A549 (cell line): ENCODE measurements at regions not wholly inside any gene's neighbourhood (a gene's known extent, or its start where the extent isn't known, plus 50 kb on each side); places are given as distances from the start of the nearest gene placed in this dataset.

Source experiments
- ATAC-seq, 2 experiments: fragments of 200-7000 bp in 1 of 2; fragments of >200 bp in 1 of 2; cut with Nextera tagmentation in 1 of 2; cut with Tn5 transposase in 1 of 2; 3 replicates each; pipeline versions ENCODE4 v1.8.0 to v1.9.1; 2018 to 2020; ENCODE audit warnings: mild to moderate bottlenecking in 1 of 2, moderate library complexity in 1 of 2
- CTCF ChIA-PET: fragments of 300-600 bp; sonication (Branson Sonifier 250); formaldehyde crosslinking; extraction: SDS; loops from one replicate; lab custom pipeline; 2021; ENCODE audit warnings: antibody characterized with exemption, inconsistent platforms; lab: Yijun Ruan, JAX
- POLR2A ChIA-PET: fragments of 350-600 bp; formaldehyde crosslinking; extraction: SDS; loops from one replicate; lab custom pipeline; 2021; ENCODE audit warnings: antibody characterized with exemption, inconsistent platforms; lab: Yijun Ruan, JAX
- DNase-seq, 2 experiments: peaks; one replicate each; pipeline versions ENCODE4 v3.0.0 to v3.0.0-alpha.2; 2011 to 2016; ENCODE audit warnings: low read depth in 1 of 2, low spot score in 1 of 2
- FAIRE-seq: peaks from 2 replicates; lab custom pipeline; 2011; peaks lifted over from hg19 to GRCh38; lab: Jason Lieb, UNC
- H3K27ac ChIP-seq, 2 experiments: fragments of >200 bp; sonication (Bioruptor Twin); formaldehyde crosslinking; 3 replicates each; pipeline ENCODE4 v1.5.1; 2016 to 2017
- H3K4me1 ChIP-seq: fragments of >200 bp; sonication (Bioruptor Twin); formaldehyde crosslinking; 3 replicates; pipeline ENCODE4 v1.6.1; 2016
- H3K4me2 ChIP-seq: fragments of >200 bp; sonication (Bioruptor Twin); formaldehyde crosslinking; 3 replicates; pipeline ENCODE4 v1.6.1; 2016
- H3K4me3 ChIP-seq: fragments of >200 bp; sonication (Bioruptor Twin); formaldehyde crosslinking; 3 replicates; pipeline ENCODE4 v1.5.1; 2016
- H3K9me3 ChIP-seq: fragments of >200 bp; sonication (Bioruptor Twin); formaldehyde crosslinking; 3 replicates; pipeline ENCODE4 v1.6.1; 2016
- BHLHE40 ChIP-seq: IDR thresholded peaks from 2 replicates; pipeline ENCODE4 v1.6.1; 2012; ENCODE audit warnings: low read depth, low read length, inconsistent platforms
- CHD4 ChIP-seq: fragments of 200-600 bp; sonication (generic); IDR thresholded peaks from 2 replicates; pipeline ENCODE4 v1.6.1; 2016; ENCODE audit warnings: antibody characterized with exemption, mild to moderate bottlenecking, borderline replicate concordance
- EP300 ChIP-seq, 2 experiments: fragments of >200 bp; sonication (Bioruptor Twin); formaldehyde crosslinking; IDR thresholded peaks; 2 replicates in 1 of 2; 3 replicates in 1 of 2; pipeline ENCODE4 v1.6.1; 2016 to 2017
- FOSL2 ChIP-seq, 2 experiments: fragments of 450-650 bp in 1 of 2; fragments of >200 bp in 1 of 2; sonication (Bioruptor Twin) in 1 of 2; formaldehyde crosslinking; IDR thresholded peaks; 2 replicates each; pipeline versions ENCODE4 v1.5.0 to v1.6.1; 2016 to 2020; ENCODE audit warnings: mild to moderate bottlenecking in 1 of 2, moderate library complexity in 1 of 2
- GATA3 ChIP-seq: IDR thresholded peaks from 2 replicates; pipeline ENCODE4 v1.6.1; 2012; ENCODE audit warnings: borderline replicate concordance
- HDAC2 ChIP-seq: fragments of 200-600 bp; sonication (generic); IDR thresholded peaks from 2 replicates; pipeline ENCODE4 v1.6.1; 2016
- HOXA7 ChIP-seq: fragments of 250-450 bp; sonication (Bioruptor Pico); IDR thresholded peaks from 2 replicates; pipeline ENCODE4 v1.5.0; 2020; ENCODE audit warnings: mild to moderate bottlenecking, moderate library complexity
- HOXB5 ChIP-seq: fragments of 250-450 bp; sonication (Bioruptor Pico); IDR thresholded peaks from 2 replicates; pipeline ENCODE4 v1.5.0; 2020; ENCODE audit warnings: mild to moderate bottlenecking, moderate library complexity
- JUN ChIP-seq, 2 experiments: fragments of >200 bp; sonication (Bioruptor Twin); formaldehyde crosslinking; IDR thresholded peaks; 2 replicates in 1 of 2; 3 replicates in 1 of 2; pipeline ENCODE4 v1.6.1; 2016 to 2017
- JUNB ChIP-seq: fragments of >200 bp; sonication (Bioruptor Twin); formaldehyde crosslinking; IDR thresholded peaks from 2 replicates; pipeline ENCODE4 v1.6.1; 2016
- MAZ ChIP-seq: fragments of 150-350 bp; IDR thresholded peaks from 2 replicates; pipeline ENCODE4 v1.6.1; 2014; ENCODE audit warnings: antibody characterized with exemption, low read depth, low read length, borderline replicate concordance
- MYC ChIP-seq: IDR thresholded peaks from 2 replicates; pipeline ENCODE4 v1.6.1; 2012; ENCODE audit warnings: mild to moderate bottlenecking, inconsistent platforms, low read length, improper control_type of control experiment, borderline replicate concordance
- NFE2L2 ChIP-seq: fragments of 150-350 bp; conservative IDR thresholded peaks from 2 replicates; pipeline ENCODE4 v1.6.1; 2014; ENCODE audit warnings: low read length
- NR3C1 ChIP-seq: fragments of >200 bp; sonication (Bioruptor Twin); formaldehyde crosslinking; IDR thresholded peaks from 3 replicates; pipeline ENCODE4 v1.6.1; 2017
- RAD21 ChIP-seq, 2 experiments: fragments of >200 bp in 1 of 2; sonication (Bioruptor Twin) in 1 of 2; formaldehyde crosslinking in 1 of 2; IDR thresholded peaks in 1 of 2; conservative IDR thresholded peaks in 1 of 2; 2 replicates in 1 of 2; 3 replicates in 1 of 2; pipeline ENCODE4 v1.6.1; 2012 to 2018; ENCODE audit warnings: inconsistent platforms in 1 of 2
- RCOR1 ChIP-seq: fragments of 150-350 bp; IDR thresholded peaks from 2 replicates; pipeline ENCODE4 v1.6.1; 2014; ENCODE audit warnings: antibody characterized with exemption, low read length, low read depth
- TP53 ChIP-seq: fragments of 250-450 bp; sonication (Bioruptor Pico); IDR thresholded peaks from 2 replicates; pipeline ENCODE4 v1.5.0; 2021; ENCODE audit warnings: mild to moderate bottlenecking, moderate library complexity
- ZNF302 ChIP-seq: fragments of 250-450 bp; sonication (Bioruptor Pico); IDR thresholded peaks from 2 replicates; pipeline ENCODE4 v1.9.0; 2021; ENCODE audit warnings: inconsistent platforms, mild to moderate bottlenecking, moderate library complexity
- WGBS: methylation state at CpG from one replicate; pipeline ENCODE4 v1.1.6; 2017; ENCODE audit errors: missing lambda C conversion rate; 5-methylcytosine and 5-hydroxymethylcytosine counted together
- TF ChIP-seq, protein P1 (sequence below): fragments of >200 bp; sonication (Bioruptor Twin); formaldehyde crosslinking; IDR thresholded peaks from 3 replicates; pipeline ENCODE4 v1.6.1; 2016
- TF ChIP-seq, protein P2 (sequence below): fragments of 200-600 bp; sonication (generic); IDR thresholded peaks from 2 replicates; pipeline ENCODE4 v1.6.1; 2016; ENCODE audit warnings: antibody characterized with exemption, mild to moderate bottlenecking, moderate library complexity
- TF ChIP-seq, protein P3 (sequence below): IDR thresholded peaks from 2 replicates; pipeline ENCODE4 v1.6.1; 2012; ENCODE audit warnings: low read depth, borderline replicate concordance
- TF ChIP-seq, protein P4 (sequence below): IDR thresholded peaks from 2 replicates; pipeline ENCODE4 v1.6.1; 2012

DNA sequence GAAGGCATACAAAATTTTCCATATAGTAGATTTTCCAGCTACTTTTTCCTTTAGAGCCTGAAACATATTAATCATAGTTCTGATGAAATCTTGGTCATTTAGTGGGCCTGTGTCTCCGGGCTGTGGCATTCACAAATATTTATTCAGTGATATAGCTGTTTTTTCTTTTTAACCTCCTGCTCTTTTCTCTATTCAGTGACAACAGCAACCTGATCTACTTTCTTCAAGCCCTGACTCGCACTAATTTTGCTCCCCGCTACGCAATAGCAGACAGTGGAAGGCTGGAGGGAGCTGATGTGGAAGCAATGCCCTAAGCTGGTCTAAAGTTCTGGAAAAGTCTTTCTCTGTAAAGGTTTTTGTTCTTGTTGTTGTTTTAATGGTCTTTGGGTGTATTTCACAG, 289.7 kb downstream of the SLITRK6 start:
- H3K27ac ChIP-seq = peak overlapping the region; percentile 76 to 84
- H3K4me1 ChIP-seq = peaks cover 44% of the 10 kb centered on the region
- H3K9me3 ChIP-seq = no peaks in the 10 kb centered on the region
- ATAC-seq (peak; percentile 75 to 87), DNase-seq (peak in 1 of 2 experiments; percentile 73), FAIRE-seq (no peak)
- CTCF ChIA-PET = interaction anchor here (0.8 kb wide), 1 partner anchor 92 kb away, joined by 3 read pairs; no protein-coding TSS in a partner anchor
- POLR2A ChIA-PET = interaction anchor here (1.1 to 1.5 kb wide), 2 partner anchors 11 to 290 kb away, joined by 4 to 6 read pairs; partner anchors contain the start of gene SLITRK6
- H3K4me3 ChIP-seq = no peak overlapping the region
- peak overlapping the region; percentile 56 for H3K4me2 ChIP-seq
- TF ChIP-seq ZNF302 (CRISPR knock-in tag) = no peak
- TF ChIP-seq RCOR1 = no peak
- no peak for TF ChIP-seq TP53 (CRISPR knock-in tag)
- no peak for TF ChIP-seq NR3C1
- TF ChIP-seq RAD21 (conservative IDR thresholded peaks at IDR 0.05 in 1 of 2, IDR thresholded peaks at IDR 0.05 in 1 of 2) = peak in 1 of 2 experiments; percentile 9; a peak in 1 of 5 replicates
- TF ChIP-seq, protein P1, sequence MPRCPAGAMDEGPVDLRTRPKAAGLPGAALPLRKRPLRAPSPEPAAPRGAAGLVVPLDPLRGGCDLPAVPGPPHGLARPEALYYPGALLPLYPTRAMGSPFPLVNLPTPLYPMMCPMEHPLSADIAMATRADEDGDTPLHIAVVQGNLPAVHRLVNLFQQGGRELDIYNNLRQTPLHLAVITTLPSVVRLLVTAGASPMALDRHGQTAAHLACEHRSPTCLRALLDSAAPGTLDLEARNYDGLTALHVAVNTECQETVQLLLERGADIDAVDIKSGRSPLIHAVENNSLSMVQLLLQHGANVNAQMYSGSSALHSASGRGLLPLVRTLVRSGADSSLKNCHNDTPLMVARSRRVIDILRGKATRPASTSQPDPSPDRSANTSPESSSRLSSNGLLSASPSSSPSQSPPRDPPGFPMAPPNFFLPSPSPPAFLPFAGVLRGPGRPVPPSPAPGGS = peak; percentile 36; the same call in 1 of the 3 replicates
- TF ChIP-seq HOXA7 (CRISPR knock-in tag) = no peak
- TF ChIP-seq GATA3 = peak; percentile 53
- TF ChIP-seq, protein P2, sequence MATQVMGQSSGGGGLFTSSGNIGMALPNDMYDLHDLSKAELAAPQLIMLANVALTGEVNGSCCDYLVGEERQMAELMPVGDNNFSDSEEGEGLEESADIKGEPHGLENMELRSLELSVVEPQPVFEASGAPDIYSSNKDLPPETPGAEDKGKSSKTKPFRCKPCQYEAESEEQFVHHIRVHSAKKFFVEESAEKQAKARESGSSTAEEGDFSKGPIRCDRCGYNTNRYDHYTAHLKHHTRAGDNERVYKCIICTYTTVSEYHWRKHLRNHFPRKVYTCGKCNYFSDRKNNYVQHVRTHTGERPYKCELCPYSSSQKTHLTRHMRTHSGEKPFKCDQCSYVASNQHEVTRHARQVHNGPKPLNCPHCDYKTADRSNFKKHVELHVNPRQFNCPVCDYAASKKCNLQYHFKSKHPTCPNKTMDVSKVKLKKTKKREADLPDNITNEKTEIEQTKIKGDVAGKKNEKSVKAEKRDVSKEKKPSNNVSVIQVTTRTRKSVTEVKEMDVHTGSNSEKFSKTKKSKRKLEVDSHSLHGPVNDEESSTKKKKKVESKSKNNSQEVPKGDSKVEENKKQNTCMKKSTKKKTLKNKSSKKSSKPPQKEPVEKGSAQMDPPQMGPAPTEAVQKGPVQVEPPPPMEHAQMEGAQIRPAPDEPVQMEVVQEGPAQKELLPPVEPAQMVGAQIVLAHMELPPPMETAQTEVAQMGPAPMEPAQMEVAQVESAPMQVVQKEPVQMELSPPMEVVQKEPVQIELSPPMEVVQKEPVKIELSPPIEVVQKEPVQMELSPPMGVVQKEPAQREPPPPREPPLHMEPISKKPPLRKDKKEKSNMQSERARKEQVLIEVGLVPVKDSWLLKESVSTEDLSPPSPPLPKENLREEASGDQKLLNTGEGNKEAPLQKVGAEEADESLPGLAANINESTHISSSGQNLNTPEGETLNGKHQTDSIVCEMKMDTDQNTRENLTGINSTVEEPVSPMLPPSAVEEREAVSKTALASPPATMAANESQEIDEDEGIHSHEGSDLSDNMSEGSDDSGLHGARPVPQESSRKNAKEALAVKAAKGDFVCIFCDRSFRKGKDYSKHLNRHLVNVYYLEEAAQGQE = no peak
- TF ChIP-seq MYC = no peak
- no peak for TF ChIP-seq HDAC2
- peak in 1 of 2 experiments; percentile 47; a peak in 1 of 5 replicates for TF ChIP-seq JUN (IDR thresholded peaks at IDR 0.05)
- no peak for TF ChIP-seq HOXB5 (CRISPR knock-in tag)
- TF ChIP-seq, protein P3, sequence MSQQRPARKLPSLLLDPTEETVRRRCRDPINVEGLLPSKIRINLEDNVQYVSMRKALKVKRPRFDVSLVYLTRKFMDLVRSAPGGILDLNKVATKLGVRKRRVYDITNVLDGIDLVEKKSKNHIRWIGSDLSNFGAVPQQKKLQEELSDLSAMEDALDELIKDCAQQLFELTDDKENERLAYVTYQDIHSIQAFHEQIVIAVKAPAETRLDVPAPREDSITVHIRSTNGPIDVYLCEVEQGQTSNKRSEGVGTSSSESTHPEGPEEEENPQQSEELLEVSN = no peak
- TF ChIP-seq EP300 (IDR thresholded peaks at IDR 0.05) = peak; percentile 45 to 56; a peak in 2 of 5 replicates
- no peak for TF ChIP-seq BHLHE40
- TF ChIP-seq CHD4 = no peak
- no peak for TF ChIP-seq MAZ
- TF ChIP-seq FOSL2 (IDR thresholded peaks at IDR 0.05) = 0 out of 2 replicates have a peak, but pooled peaks have one; percentile 10
- peak; percentile 20; the same call in 1 of the 2 replicates for TF ChIP-seq FOSL2 (CRISPR knock-in tag; IDR thresholded peaks at IDR 0.05)
- TF ChIP-seq NFE2L2 = no peak
- TF ChIP-seq JUNB = peak; percentile 39; the same call in 1 of the 2 replicates
- TF ChIP-seq, protein P4, sequence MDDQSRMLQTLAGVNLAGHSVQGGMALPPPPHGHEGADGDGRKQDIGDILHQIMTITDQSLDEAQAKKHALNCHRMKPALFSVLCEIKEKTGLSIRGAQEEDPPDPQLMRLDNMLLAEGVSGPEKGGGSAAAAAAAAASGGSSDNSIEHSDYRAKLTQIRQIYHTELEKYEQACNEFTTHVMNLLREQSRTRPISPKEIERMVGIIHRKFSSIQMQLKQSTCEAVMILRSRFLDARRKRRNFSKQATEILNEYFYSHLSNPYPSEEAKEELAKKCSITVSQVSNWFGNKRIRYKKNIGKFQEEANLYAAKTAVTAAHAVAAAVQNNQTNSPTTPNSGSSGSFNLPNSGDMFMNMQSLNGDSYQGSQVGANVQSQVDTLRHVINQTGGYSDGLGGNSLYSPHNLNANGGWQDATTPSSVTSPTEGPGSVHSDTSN = no peak
- 16% methylated on average over 4 of the region's 4 CpGs for WGBS
